ENCODE measurements at regions not wholly inside any gene's neighbourhood (a gene's known extent, or its start where the extent isn't known, plus 50 kb on each side); places are given as distances from the start of the nearest gene placed in this dataset.

GRCh38 chr16:87552072-87552718, 50.1 kb upstream of the JPH3 start:
- H3K27ac Mint-ChIP-seq = no peak overlapping the region
- no peak overlapping the region for H3K4me3 ChIP-seq (ENCODE audit: low read length)
- no peaks in the 10 kb centered on the region for H3K4me1 ChIP-seq (ENCODE audit: insufficient read depth, low read length)
- no peaks in the 10 kb centered on the region for H3K36me3 Mint-ChIP-seq
- DNase-seq = no peak
- no peak overlapping the region for H3K4me3 Mint-ChIP-seq
- no peaks in the 10 kb centered on the region for H3K36me3 ChIP-seq (ENCODE audit: insufficient read depth, low read length)
- CTCF ChIA-PET = interaction anchor here (3.5 kb wide), 1 partner anchor 83 kb away, joined by 30 read pairs; no protein-coding TSS in a partner anchor
- POLR2A ChIA-PET = no interaction called here
- H3K9me3 ChIP-seq (ENCODE audit: low read length) = no peaks in the 10 kb centered on the region
- no peaks in the 10 kb centered on the region for H3K27me3 ChIP-seq (ENCODE audit: insufficient read depth, low read length, poor library complexity, severe bottlenecking)
- H3K27me3 Mint-ChIP-seq = peaks cover 7 to 42% of the 10 kb centered on the region in 2 donors
- H3K9me3 Mint-ChIP-seq = peaks cover 0 to 2% (median 0%) of the 10 kb centered on the region in 5 donors
- no peak overlapping the region for H3K27ac ChIP-seq (ENCODE audit: low read depth, low read length)
- peaks cover 0 to 6% (median 5%) of the 10 kb centered on the region in 3 donors for H3K4me1 Mint-ChIP-seq

- no peaks in the 10 kb centered on the region for H3K27me3 ChIP-seq (ENCODE audit: insufficient read depth, low read length, poor library complexity, severe bottlenecking)
- H3K4me3 Mint-ChIP-seq = no peak overlapping the region
- no peak overlapping the region for H3K4me3 ChIP-seq (ENCODE audit: low read length)
- no peak overlapping the region for H3K27ac Mint-ChIP-seq
- H3K27me3 Mint-ChIP-seq = peaks cover 7 to 45% of the 10 kb centered on the region in 2 donors
- POLR2A ChIA-PET = no interaction called here
- H3K9me3 Mint-ChIP-seq = peaks cover 0 to 2% (median 0%) of the 10 kb centered on the region in 5 donors
- H3K27ac ChIP-seq (ENCODE audit: low read depth, low read length) = no peak overlapping the region
- H3K36me3 ChIP-seq (ENCODE audit: insufficient read depth, low read length) = no peaks in the 10 kb centered on the region
- peaks cover 0 to 6% (median 5%) of the 10 kb centered on the region in 3 donors for H3K4me1 Mint-ChIP-seq
- peaks cover 0 to 2% (median 0%) of the 10 kb centered on the region in 3 donors for H3K36me3 Mint-ChIP-seq
- CTCF ChIA-PET = interaction anchor here (1.0 to 3.5 kb wide), 4 partner anchors 9 to 84 kb away, joined by 3 to 30 read pairs (median 3); no protein-coding TSS in a partner anchor
- no peak for DNase-seq
- no peaks in the 10 kb centered on the region for H3K4me1 ChIP-seq (ENCODE audit: insufficient read depth, low read length)
- H3K9me3 ChIP-seq (ENCODE audit: low read length) = no peaks in the 10 kb centered on the region
Measured at GRCh38 chr16:87551487-87551886, 50.8 kb upstream of the JPH3 start.

DNA sequence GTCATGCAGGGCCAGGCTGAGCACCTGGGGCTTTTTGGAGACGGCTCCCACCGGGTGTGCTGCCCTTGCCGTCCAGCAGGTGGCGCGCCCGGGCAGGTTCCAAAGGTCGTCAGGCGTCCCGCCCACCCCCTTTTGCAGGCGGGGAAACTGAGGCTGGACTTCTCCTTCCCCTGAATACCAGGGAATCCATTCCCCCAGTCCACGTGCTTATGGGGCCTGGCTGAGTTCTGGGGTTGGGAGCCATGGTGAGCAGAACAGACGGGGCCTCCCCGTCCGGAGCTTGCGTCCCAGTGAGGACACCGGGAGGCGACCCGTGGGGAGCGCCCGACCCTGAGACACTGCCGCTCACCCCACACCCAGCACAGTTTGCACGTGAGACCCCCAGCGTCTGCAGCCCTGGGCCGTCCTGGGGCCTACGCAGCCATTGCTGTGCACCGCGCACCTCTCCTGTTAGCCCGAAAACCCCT, 51.8 kb upstream of the JPH3 start:
- Mint-ChIP-seq H3K4me3 (no peak overlapping the region), H3K27ac (no peak overlapping the region), H3K27me3 (peaks cover 11 to 48% of the 10 kb centered on the region in 2 donors), H3K9me3 (peaks cover 0 to 8% (median 2%) of the 10 kb centered on the region in 5 donors), H3K36me3 (peaks cover 0 to 5% (median 0%) of the 10 kb centered on the region in 3 donors), H3K4me1 (peaks cover 0 to 6% (median 5%) of the 10 kb centered on the region in 3 donors)
- Histone ChIP-seq H3K4me1 (ENCODE audit: insufficient read depth, low read length) (no peaks in the 10 kb centered on the region), H3K27me3 (ENCODE audit: insufficient read depth, low read length, poor library complexity, severe bottlenecking) (no peaks in the 10 kb centered on the region), H3K27ac (ENCODE audit: low read depth, low read length) (no peak overlapping the region), H3K4me3 (ENCODE audit: low read length) (no peak overlapping the region), H3K9me3 (ENCODE audit: low read length) (no peaks in the 10 kb centered on the region), H3K36me3 (ENCODE audit: insufficient read depth, low read length) (no peaks in the 10 kb centered on the region)
- ChIA-PET CTCF (interaction anchor here (1.0 to 3.5 kb wide), 4 partner anchors 8 to 85 kb away, joined by 3 to 30 read pairs (median 3); no protein-coding TSS in a partner anchor), POLR2A (no interaction called here)
- DNase-seq = peak; percentile 41 to 62 (median 53)

DNA sequence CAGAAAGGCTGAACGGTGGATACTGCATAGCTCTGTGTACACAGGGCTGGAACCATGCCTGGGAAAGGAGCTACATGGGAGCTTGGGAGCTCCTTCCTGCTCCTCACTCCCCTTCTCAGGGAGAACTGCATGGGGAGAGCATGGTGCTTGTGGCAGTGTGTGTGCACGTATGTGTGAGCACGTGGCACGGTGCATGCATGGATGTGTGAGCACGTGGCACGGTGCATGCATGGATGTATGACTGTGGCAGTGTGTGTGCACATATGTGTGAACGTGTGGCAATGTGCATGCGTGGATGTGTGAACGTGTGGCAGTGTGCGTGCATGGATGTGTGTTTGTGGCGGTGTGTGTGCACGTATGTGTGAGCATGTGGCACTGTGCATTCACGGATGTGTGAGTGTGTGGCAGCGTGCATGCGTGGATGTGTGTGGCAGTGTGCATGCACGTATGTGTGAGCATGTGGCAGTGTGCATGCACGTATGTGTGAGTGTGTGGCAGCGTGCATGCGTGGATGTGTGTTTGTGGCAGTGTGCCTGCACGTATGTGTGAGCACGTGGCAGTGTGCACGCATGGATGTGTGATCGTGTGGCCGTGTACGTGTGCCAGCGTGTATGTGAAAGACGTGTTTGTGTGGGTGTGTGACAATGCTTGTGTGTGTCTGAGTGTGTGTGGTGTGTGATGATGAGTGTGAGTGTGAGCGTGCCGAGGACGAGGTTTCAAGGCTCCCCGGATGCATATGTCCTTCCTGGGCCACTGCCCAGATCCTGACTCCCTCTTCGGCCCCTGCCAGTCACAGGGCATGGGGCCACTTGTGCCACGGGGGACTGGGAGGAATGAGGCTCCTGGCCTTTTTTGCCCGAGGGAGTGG, 52.4 kb upstream of the JPH3 start:
- Histone ChIP-seq H3K36me3 (ENCODE audit: insufficient read depth, low read length) (no peaks in the 10 kb centered on the region), H3K4me1 (ENCODE audit: insufficient read depth, low read length) (no peaks in the 10 kb centered on the region), H3K27ac (ENCODE audit: low read depth, low read length) (no peak overlapping the region), H3K4me3 (ENCODE audit: low read length) (no peak overlapping the region), H3K9me3 (ENCODE audit: low read length) (no peaks in the 10 kb centered on the region), H3K27me3 (ENCODE audit: insufficient read depth, low read length, poor library complexity, severe bottlenecking) (no peaks in the 10 kb centered on the region)
- CTCF ChIA-PET = interaction anchor here (1.1 to 3.5 kb wide), 2 partner anchors 85 to 86 kb away, joined by 13 to 30 read pairs; no protein-coding TSS in a partner anchor
- peaks cover 0 to 6% (median 5%) of the 10 kb centered on the region in 3 donors for H3K4me1 Mint-ChIP-seq
- H3K4me3 Mint-ChIP-seq = no peak overlapping the region
- peaks cover 6 to 43% of the 10 kb centered on the region in 2 donors for H3K27me3 Mint-ChIP-seq
- H3K36me3 Mint-ChIP-seq = peaks cover 0 to 5% (median 0%) of the 10 kb centered on the region in 3 donors
- no peak for DNase-seq
- H3K27ac Mint-ChIP-seq = peak overlapping the region in 1 of 8 donors; percentile 56
- POLR2A ChIA-PET = no interaction called here
- H3K9me3 Mint-ChIP-seq = peaks cover 0 to 9% (median 2%) of the 10 kb centered on the region in 5 donors

- H3K27me3 ChIP-seq (ENCODE audit: insufficient read depth, low read length, poor library complexity, severe bottlenecking) = no peaks in the 10 kb centered on the region
- Mint-ChIP-seq H3K9me3 (peaks cover 0 to 9% (median 2%) of the 10 kb centered on the region in 5 donors), H3K36me3 (peaks cover 0 to 5% (median 0%) of the 10 kb centered on the region in 3 donors), H3K4me1 (peaks cover 3 to 11% (median 6%) of the 10 kb centered on the region in 3 donors), H3K27ac (no peak overlapping the region), H3K27me3 (peaks cover 6 to 40% of the 10 kb centered on the region in 2 donors), H3K4me3 (peak overlapping the region in 1 of 7 donors; percentile 48)
- H3K36me3 ChIP-seq (ENCODE audit: insufficient read depth, low read length) = no peaks in the 10 kb centered on the region
- no peaks in the 10 kb centered on the region for H3K9me3 ChIP-seq (ENCODE audit: low read length)
- CTCF ChIA-PET = interaction anchor here (1.3 kb wide), 1 partner anchor 88 kb away, joined by 6 read pairs; no protein-coding TSS in a partner anchor
- no peak for DNase-seq
- H3K4me1 ChIP-seq (ENCODE audit: insufficient read depth, low read length) = no peaks in the 10 kb centered on the region
- H3K27ac ChIP-seq (ENCODE audit: low read depth, low read length) = no peak overlapping the region
- no peak overlapping the region for H3K4me3 ChIP-seq (ENCODE audit: low read length)
- POLR2A ChIA-PET = no interaction called here
Measured at GRCh38 chr16:87548046-87548445, 54.3 kb upstream of the JPH3 start.

DNA sequence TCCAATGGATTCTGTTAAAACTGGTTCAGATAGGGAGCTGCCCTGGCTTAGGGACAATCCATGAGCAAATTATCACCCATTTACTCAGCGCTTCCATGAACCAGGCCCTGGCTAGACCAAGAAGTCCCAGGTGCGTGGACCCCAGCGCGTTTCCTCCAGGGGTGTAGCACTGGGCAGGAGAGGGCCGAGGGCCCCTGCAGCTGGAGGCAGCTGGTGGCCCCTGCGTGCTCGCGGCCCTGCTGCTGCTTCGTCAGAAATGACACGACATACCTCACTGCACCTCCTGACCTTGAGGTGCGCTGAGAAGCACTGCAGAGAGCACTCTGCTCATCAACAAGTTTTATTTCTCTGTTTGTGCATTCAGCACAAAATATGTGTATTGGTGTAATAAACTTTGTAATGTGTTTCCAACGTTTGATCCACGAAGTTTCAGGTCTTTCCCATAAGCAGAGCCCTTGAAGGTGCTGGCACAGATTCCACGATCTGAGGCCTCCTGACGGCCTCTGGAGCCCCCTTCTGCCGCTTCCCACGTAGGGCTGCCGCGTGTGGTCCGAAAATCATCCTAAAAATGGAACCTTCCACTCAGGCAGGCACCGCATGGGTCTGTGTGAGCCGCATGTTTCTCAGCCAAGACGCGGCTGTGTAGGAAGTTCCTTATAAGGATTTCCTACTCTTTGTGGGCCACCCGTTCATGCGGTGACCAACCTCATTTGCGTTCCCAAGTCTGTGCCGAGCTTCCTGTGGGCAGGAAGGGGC, 50.8 kb upstream of the ZCCHC14 start:
- Histone ChIP-seq H3K4me1 (ENCODE audit: insufficient read depth, low read length) (no peaks in the 10 kb centered on the region), H3K27ac (ENCODE audit: low read depth, low read length) (no peak overlapping the region), H3K27me3 (ENCODE audit: insufficient read depth, low read length, poor library complexity, severe bottlenecking) (peaks cover 8% of the 10 kb centered on the region), H3K4me3 (ENCODE audit: low read length) (no peak overlapping the region), H3K9me3 (ENCODE audit: low read length) (no peaks in the 10 kb centered on the region), H3K36me3 (ENCODE audit: insufficient read depth, low read length) (no peaks in the 10 kb centered on the region)
- Mint-ChIP-seq H3K27me3 (peaks cover 17 to 59% of the 10 kb centered on the region in 2 donors), H3K4me3 (peak overlapping the region in 1 of 7 donors; percentile 38), H3K9me3 (peaks cover 0 to 9% (median 2%) of the 10 kb centered on the region in 5 donors), H3K36me3 (peaks cover 0 to 9% (median 0%) of the 10 kb centered on the region in 3 donors), H3K27ac (no peak overlapping the region), H3K4me1 (peaks cover 0 to 6% (median 3%) of the 10 kb centered on the region in 3 donors)
- ChIA-PET POLR2A (no interaction called here), CTCF (interaction anchor here (1.1 to 1.2 kb wide), 2 partner anchors 8 to 93 kb away, joined by 3 read pairs; no protein-coding TSS in a partner anchor)
- peak in 1 of 5 donors; percentile 32 for DNase-seq

- Mint-ChIP-seq H3K4me3 (no peak overlapping the region), H3K27ac (no peak overlapping the region), H3K4me1 (peaks cover 0 to 6% (median 3%) of the 10 kb centered on the region in 3 donors), H3K36me3 (peaks cover 0 to 14% (median 0%) of the 10 kb centered on the region in 3 donors), H3K9me3 (peaks cover 0 to 9% (median 0%) of the 10 kb centered on the region in 5 donors), H3K27me3 (peaks cover 17 to 57% of the 10 kb centered on the region in 2 donors)
- Histone ChIP-seq H3K4me3 (ENCODE audit: low read length) (no peak overlapping the region), H3K9me3 (ENCODE audit: low read length) (no peaks in the 10 kb centered on the region), H3K27ac (ENCODE audit: low read depth, low read length) (no peak overlapping the region), H3K27me3 (ENCODE audit: insufficient read depth, low read length, poor library complexity, severe bottlenecking) (peaks cover 8% of the 10 kb centered on the region), H3K4me1 (ENCODE audit: insufficient read depth, low read length) (no peaks in the 10 kb centered on the region), H3K36me3 (ENCODE audit: insufficient read depth, low read length) (no peaks in the 10 kb centered on the region)
- POLR2A ChIA-PET = no interaction called here
- no peak for DNase-seq
- CTCF ChIA-PET = interaction anchor here (1.1 to 1.2 kb wide), 2 partner anchors 9 to 94 kb away, joined by 3 read pairs; no protein-coding TSS in a partner anchor
Measured at GRCh38 chr16:87542531-87543102, 49.8 kb upstream of the ZCCHC14 start.

All from CD8-positive, alpha-beta memory T cell (primary cell).